T-helper 2 cell treated with Interferon-gamma antibody and Interleukin-4, amounts not matched to agents 5 μg/mL and 100 μg/mL, for 36 hours (primary cell): ENCODE measurements at regions not wholly inside any gene's neighbourhood (a gene's known extent, or its start where the extent isn't known, plus 50 kb on each side); places are given as distances from the start of the nearest gene placed in this dataset.
A peak's percentile ranks its signal among the peaks of the same experiment; 100 is the strongest.

Source experiments
- DNase-seq: peaks from one replicate; pipeline ENCODE4 v3.0.0; 2021; ENCODE audit warnings: low spot score
- H3K27ac Mint-ChIP-seq: one replicate; pipeline ENCODE4 v1.8.0; 2021; ENCODE audit warnings: mild to moderate bottlenecking, mixed read lengths
- H3K27me3 Mint-ChIP-seq: one replicate; pipeline ENCODE4 v1.8.0; 2021; ENCODE audit warnings: low read depth, mixed read lengths
- H3K36me3 Mint-ChIP-seq: one replicate; pipeline ENCODE4 v1.8.0; 2021; ENCODE audit warnings: low read depth, mixed read lengths
- H3K4me1 Mint-ChIP-seq: one replicate; pipeline ENCODE4 v1.8.0; 2021; ENCODE audit warnings: low read depth, mixed read lengths
- H3K4me3 Mint-ChIP-seq: one replicate; pipeline ENCODE4 v1.8.0; 2022; ENCODE audit warnings: mild to moderate bottlenecking, moderate library complexity, mixed read lengths
- H3K9me3 Mint-ChIP-seq: one replicate; pipeline ENCODE4 v1.8.0; 2021; ENCODE audit warnings: mixed read lengths

DNA sequence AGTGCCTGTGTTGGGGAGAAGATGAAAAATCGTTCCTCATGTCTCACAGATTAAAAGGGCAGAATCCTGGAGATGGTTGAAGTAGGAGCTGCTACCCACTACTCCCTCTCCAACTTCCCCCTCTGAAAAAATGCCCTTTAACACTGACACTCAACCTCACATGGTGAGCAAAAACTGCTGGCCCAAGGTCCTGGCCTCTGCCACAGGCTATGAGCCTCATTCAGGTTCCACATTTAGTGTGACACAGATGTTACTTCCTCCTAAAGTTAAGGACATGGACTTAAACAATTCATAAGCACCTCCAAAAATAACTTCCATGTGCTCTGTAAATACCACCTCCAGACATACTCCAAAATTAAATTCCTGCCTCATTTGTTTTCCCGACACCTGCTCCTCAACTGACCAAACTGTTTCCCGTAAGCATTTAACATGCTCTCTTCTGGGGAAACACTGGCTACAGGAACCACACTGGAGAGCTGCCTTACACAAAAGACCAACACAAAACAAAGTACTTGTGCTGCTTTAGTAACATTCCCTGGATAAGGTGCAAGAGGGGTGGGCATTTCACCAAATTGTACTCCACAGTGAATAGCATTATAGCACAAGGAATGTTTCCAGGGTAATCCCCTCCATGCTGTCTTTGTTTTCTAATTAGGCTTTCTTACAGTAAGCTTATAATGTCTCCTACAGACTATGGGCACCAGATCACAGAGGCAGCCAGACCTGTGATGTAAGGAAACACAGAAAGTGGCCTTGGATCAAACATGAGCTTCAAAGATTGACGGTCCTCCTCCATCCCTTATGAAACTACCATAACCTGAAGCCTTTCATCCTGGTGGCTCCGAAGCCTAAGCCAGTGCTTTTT is 57.0 kb downstream of the PHLDA1 start:
- DNase-seq = no peak
- Mint-ChIP-seq H3K36me3 (peaks cover 3% of the 10 kb centered on the region), H3K27me3 (no peaks in the 10 kb centered on the region), H3K27ac (peak overlapping the region; percentile 50), H3K4me3 (no peak overlapping the region), H3K9me3 (peaks cover 5% of the 10 kb centered on the region), H3K4me1 (peaks cover 37% of the 10 kb centered on the region)

DNA sequence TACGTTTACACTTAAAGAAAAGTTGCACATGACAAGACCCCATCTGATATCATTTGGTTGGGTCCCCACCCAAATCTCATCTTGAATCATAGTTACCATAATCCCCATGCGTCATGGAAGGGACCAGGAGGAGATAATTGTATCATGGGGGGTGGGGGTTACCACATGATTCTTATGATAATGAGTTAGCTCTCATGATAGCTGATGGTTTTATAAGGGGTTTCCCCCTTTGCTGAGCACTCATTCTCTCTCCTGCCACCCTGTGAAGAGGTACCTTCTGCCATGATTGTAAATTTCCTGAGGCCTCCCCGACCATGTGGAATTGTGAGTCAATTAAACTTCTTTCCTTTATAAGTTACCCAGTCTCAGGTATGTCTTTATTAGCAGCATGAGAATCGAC is 60.3 kb downstream of the PHLDA1 start:
- Mint-ChIP-seq H3K27ac (no peak overlapping the region), H3K36me3 (peaks cover 3% of the 10 kb centered on the region), H3K27me3 (no peaks in the 10 kb centered on the region), H3K4me1 (peaks cover 12% of the 10 kb centered on the region), H3K9me3 (peaks cover 5% of the 10 kb centered on the region), H3K4me3 (no peak overlapping the region)
- DNase-seq = no peak

DNA sequence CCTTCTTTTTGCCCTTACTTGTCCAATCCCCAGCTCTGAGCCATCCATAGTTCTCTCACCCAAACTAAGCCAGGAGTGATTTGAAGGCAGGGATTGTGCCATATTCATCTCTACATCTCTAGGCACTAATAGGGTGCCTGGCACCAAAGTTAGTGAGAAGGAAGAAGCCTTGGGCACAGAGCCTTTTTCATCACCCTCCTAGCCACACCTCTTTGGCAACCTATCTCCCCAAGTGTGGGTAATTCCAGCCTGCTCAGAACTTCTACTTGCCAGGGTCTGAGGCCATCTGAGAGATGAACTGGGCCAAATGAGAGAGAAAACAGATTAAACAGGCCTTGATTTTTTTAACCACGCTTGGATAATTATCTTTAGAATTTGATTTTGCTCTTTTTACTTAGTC is 61.3 kb downstream of the PHLDA1 start:
- H3K9me3 Mint-ChIP-seq = peaks cover 5% of the 10 kb centered on the region
- no peak overlapping the region for H3K4me3 Mint-ChIP-seq
- no peaks in the 10 kb centered on the region for H3K27me3 Mint-ChIP-seq
- H3K36me3 Mint-ChIP-seq = peaks cover 3% of the 10 kb centered on the region
- no peak overlapping the region for H3K27ac Mint-ChIP-seq
- no peak for DNase-seq
- peaks cover 16% of the 10 kb centered on the region for H3K4me1 Mint-ChIP-seq

DNA sequence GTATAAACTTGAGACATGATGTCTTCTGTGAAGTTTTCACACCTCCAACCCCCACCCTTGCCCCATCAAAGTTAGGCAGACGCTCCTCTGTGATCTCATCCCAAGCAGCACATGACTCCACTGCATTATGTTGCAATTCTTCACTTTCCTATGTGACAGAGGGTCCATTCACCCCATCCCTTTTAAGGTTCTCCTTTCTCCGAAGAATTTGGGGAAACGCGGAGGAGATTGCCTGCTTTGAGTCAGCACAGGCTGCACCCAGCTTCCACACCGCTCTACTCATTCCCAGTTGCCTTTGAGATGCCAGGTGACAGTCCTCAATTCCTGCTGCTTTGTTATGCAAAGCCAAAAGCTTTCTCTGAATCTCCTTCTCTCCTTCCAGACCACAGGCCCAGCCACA is 61.8 kb downstream of the PHLDA1 start:
- H3K27me3 Mint-ChIP-seq = no peaks in the 10 kb centered on the region
- H3K9me3 Mint-ChIP-seq = peaks cover 5% of the 10 kb centered on the region
- peaks cover 3% of the 10 kb centered on the region for H3K36me3 Mint-ChIP-seq
- H3K4me3 Mint-ChIP-seq = no peak overlapping the region
- DNase-seq = no peak
- no peak overlapping the region for H3K27ac Mint-ChIP-seq
- peaks cover 21% of the 10 kb centered on the region for H3K4me1 Mint-ChIP-seq

DNA sequence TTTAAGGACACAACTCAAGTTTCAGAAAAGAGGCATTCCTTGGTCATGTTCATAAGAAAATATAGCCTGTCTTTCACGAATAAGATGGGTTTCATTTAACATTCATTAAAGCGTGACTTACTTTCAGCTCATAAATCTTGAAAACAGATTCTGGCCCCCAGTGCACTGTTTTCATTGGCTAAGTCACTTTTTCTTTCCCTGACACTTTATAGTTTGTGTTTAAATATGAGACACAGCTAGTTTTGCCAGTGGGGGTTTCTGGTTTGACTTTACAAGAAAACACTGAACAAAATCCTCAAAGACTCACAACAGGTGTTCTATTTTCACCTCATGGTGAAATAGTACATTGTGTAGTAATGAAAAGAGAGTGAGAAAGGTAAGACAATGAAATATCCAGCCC is 65.9 kb downstream of the PHLDA1 start:
- H3K4me3 Mint-ChIP-seq = no peak overlapping the region
- no peaks in the 10 kb centered on the region for H3K36me3 Mint-ChIP-seq
- no peak for DNase-seq
- H3K4me1 Mint-ChIP-seq = peaks cover 31% of the 10 kb centered on the region
- no peaks in the 10 kb centered on the region for H3K9me3 Mint-ChIP-seq
- no peaks in the 10 kb centered on the region for H3K27me3 Mint-ChIP-seq
- no peak overlapping the region for H3K27ac Mint-ChIP-seq

DNA sequence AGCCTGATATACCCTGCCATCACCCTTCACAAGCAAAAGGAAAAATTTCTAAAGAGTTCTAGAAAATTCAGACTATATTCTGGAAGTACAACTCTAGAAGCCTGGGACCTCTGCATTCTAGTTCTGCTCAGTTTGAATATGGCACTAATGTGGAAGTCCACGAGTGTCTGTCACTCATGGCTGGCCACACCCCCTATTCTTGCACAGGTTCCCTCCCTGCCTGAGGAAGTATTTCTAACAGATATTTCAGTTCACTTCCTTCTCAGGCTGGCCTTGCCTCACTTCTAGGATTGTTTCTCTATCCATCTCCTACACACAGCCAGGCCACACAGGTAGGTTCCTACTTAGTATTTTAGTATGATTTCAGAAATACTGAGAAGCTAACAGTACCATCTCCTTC is 67.4 kb downstream of the PHLDA1 start:
- peaks cover 37% of the 10 kb centered on the region for H3K4me1 Mint-ChIP-seq
- no peak overlapping the region for H3K4me3 Mint-ChIP-seq
- no peak for DNase-seq
- H3K27me3 Mint-ChIP-seq = no peaks in the 10 kb centered on the region
- no peaks in the 10 kb centered on the region for H3K36me3 Mint-ChIP-seq
- no peaks in the 10 kb centered on the region for H3K9me3 Mint-ChIP-seq
- H3K27ac Mint-ChIP-seq = peak overlapping the region; percentile 23

DNA sequence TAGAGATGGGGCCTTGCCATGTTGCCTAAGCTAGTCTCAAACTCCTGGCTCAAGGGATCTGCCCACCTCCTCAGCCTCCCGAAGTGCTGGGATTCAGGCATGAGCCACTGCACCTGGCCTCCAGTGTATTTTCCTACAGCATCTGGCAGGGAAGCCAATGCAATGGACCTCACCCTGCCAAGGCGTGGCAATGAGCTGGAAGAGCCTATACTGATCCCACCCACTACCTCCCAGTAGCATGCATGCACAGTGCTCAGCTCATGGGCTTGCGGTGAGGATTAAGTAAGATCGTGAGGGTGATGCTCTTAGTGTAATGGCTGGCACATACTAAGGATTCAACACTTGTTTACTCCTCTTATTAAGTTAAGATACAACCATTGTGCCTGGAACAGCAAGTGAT is 69.7 kb downstream of the PHLDA1 start:
- DNase-seq = no peak
- no peak overlapping the region for H3K4me3 Mint-ChIP-seq
- H3K4me1 Mint-ChIP-seq = peaks cover 47% of the 10 kb centered on the region
- H3K27me3 Mint-ChIP-seq = no peaks in the 10 kb centered on the region
- no peaks in the 10 kb centered on the region for H3K9me3 Mint-ChIP-seq
- no peaks in the 10 kb centered on the region for H3K36me3 Mint-ChIP-seq
- H3K27ac Mint-ChIP-seq = no peak overlapping the region

DNA sequence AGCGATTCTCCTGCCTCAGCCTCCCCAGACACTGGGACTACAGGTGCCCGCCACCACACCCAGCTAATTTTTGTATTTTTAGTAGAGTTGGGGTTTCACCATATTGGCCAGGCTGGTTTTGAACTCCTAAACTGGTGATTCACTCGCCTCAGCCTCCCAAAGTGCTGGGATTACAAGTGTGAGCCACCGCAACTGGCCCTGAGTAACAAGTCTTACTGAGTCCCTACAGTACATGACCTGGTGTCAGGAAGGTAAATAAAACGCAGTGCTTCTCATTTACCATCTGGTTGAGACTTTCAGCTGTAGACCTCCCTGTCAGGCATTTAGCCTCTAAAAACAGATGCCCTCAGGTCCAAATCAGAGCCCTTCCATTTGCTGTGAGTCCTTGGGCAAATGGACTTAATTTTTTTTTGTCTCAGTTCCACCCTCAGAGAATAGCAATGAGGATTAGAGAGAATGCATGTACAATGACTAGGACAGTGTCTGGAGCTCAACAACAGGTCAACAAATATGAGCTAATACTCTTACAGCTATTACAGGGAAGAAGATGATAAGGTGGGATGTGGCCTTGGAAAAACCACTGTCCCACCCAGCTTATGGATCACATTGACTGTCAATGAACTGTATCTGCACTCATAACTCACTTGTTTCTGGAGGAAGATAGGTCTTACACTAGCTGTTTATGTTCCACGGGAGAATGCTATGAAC is 70.5 kb downstream of the PHLDA1 start:
- Mint-ChIP-seq H3K4me3 (no peak overlapping the region), H3K9me3 (no peaks in the 10 kb centered on the region), H3K4me1 (peaks cover 46% of the 10 kb centered on the region), H3K27ac (no peak overlapping the region), H3K36me3 (no peaks in the 10 kb centered on the region), H3K27me3 (no peaks in the 10 kb centered on the region)
- no peak for DNase-seq

DNA sequence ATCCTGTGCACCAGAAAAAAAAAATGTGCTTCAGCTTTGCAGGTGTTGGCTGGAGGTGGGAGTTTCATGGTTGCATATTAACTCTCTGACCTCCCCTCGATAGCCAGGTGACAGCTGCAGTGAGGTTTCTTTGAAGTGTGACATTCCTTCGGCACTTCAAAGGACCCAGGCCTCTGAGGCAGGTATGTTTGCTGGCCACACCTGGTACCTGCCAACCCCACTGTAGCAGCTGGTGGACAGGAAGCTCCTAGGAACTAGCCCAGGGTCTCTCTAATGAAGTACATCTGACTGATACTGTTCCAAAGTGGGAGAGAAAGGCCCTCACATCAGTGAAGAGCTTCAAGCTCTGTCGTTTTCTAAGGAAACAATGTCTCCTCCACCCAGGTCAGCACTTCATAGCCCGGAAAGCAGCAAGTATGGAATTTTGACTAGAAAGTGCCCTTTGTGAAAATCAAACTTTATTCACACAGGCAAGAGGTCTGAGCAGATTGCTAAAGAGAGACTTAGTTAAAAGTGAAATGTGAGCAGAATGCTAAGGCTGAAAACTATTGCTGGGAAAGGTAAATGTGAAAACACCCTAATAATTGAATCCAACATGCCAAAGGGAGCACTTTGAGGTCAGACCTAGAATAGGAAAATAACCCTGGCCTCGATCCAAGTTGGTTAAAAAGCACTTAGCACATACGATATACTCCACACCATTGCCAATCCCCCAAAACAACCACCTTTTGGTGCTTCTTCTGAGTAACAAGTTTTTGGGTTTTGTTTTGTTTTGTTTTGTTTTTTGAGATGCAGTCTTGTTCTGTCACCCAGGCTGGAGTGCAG is 71.3 kb downstream of the PHLDA1 start:
- Mint-ChIP-seq H3K4me3 (no peak overlapping the region), H3K36me3 (no peaks in the 10 kb centered on the region), H3K4me1 (peaks cover 39% of the 10 kb centered on the region), H3K9me3 (no peaks in the 10 kb centered on the region), H3K27me3 (no peaks in the 10 kb centered on the region), H3K27ac (no peak overlapping the region)
- DNase-seq = no peak

DNA sequence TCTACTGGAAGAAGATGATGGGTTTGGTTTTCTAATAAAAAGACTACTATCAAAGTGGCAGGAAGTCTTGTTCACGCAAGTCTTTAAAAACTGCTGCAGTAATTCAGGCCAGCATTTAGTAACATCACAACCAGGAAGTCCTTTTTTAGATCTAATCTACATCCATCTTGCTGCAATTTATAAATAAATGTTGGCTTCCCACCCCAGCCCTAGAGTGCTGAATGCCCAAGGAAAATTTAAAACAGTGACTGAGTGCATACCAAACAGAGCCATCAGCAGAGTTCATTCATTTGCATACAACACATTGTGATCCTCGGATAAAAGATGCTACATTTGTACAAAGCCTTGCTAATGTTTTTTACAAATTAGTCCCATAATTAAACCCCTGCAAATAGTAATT is 72.1 kb downstream of the PHLDA1 start:
- Mint-ChIP-seq H3K36me3 (no peaks in the 10 kb centered on the region), H3K27me3 (no peaks in the 10 kb centered on the region), H3K9me3 (no peaks in the 10 kb centered on the region), H3K4me1 (peaks cover 34% of the 10 kb centered on the region), H3K4me3 (peak overlapping the region; percentile 52), H3K27ac (peak overlapping the region; percentile 80)
- no peak for DNase-seq

DNA sequence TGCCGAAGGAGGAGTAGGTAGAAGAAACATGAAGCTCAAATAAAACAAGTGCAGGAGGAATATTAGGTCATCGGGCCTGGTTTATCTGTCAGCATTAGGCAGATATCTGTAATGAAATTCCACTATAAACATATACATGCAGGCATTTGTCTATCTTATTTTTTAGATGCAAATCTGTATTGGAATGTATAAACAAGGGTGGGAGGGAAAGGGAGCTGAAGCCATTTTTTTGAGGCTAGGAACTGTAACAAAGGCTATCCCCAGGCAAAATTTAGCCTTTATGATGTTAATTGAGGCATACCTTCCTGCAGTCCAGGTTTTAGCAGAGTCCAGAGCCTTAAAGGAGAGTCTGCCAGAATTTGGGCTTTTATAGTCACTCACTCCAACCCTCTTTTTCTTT is 72.5 kb downstream of the PHLDA1 start:
- no peaks in the 10 kb centered on the region for H3K9me3 Mint-ChIP-seq
- H3K27me3 Mint-ChIP-seq = no peaks in the 10 kb centered on the region
- DNase-seq = no peak
- H3K27ac Mint-ChIP-seq = peak overlapping the region; percentile 80
- H3K4me3 Mint-ChIP-seq = peak overlapping the region; percentile 52
- peaks cover 32% of the 10 kb centered on the region for H3K4me1 Mint-ChIP-seq
- H3K36me3 Mint-ChIP-seq = no peaks in the 10 kb centered on the region

DNA sequence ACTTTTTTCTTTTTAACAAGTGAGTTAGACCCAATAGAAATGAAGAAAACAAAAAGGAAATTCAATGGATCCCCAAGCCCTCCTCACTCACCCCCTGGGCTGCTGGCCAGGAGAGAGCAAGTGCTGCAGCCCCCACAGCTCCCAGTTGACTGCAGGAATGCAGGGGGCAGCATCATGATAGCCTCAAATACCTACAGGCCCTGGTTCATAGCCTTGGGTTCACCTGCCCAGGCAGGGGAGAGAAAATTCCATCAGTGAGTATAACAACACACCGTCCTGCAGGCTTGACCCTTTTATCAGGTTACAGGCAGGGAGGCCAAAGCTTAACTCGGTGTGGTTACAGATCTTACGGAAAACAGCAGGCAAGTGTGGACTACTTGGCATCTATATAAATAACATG is 76.3 kb downstream of the PHLDA1 start:
- Mint-ChIP-seq H3K27me3 (no peaks in the 10 kb centered on the region), H3K9me3 (no peaks in the 10 kb centered on the region), H3K27ac (no peak overlapping the region), H3K4me3 (no peak overlapping the region), H3K4me1 (peaks cover 31% of the 10 kb centered on the region), H3K36me3 (no peaks in the 10 kb centered on the region)
- no peak for DNase-seq

DNA sequence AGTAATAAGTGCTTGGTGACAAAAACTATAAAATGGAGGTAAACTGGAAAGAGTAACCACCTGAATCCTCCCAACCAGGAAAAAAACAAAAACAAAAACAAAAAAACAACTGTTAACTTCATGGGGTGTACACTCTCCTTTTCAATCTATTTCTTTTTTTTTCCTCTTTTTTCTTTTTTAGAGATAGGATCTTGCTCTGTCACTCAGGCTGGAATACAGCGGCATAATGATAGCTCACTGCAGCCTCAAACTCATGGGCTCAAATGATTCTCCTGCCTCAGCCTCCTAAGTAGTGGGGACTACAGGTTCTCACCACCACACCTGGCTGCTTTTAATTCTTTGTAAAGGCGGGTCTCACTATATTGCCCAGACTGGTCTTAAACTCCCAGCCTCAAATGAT is 76.8 kb downstream of the PHLDA1 start:
- Mint-ChIP-seq H3K4me3 (no peak overlapping the region), H3K27me3 (no peaks in the 10 kb centered on the region), H3K27ac (no peak overlapping the region), H3K9me3 (no peaks in the 10 kb centered on the region), H3K36me3 (no peaks in the 10 kb centered on the region), H3K4me1 (peaks cover 26% of the 10 kb centered on the region)
- DNase-seq = no peak

DNA sequence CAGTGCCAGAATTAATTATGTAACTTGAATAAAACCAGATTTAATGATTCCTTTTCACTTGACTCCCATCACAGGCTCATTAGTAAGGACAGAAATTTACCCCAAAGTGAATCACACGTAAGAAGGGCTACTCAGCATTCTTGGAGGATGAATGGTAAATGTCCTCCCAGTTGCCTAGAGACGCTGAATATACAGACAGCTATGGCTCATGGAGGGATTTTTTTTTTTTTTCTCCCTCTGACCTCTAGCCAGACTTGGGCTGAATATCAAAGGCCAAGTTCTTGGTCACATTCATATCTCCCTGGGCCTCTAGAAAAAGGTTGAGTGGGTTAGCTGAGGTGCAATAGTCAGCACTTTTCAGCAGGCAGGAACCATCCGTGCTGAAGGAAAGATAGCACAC is 77.5 kb downstream of the PHLDA1 start:
- H3K27me3 Mint-ChIP-seq = no peaks in the 10 kb centered on the region
- no peaks in the 10 kb centered on the region for H3K9me3 Mint-ChIP-seq
- peaks cover 19% of the 10 kb centered on the region for H3K4me1 Mint-ChIP-seq
- no peak overlapping the region for H3K27ac Mint-ChIP-seq
- H3K36me3 Mint-ChIP-seq = no peaks in the 10 kb centered on the region
- no peak overlapping the region for H3K4me3 Mint-ChIP-seq
- DNase-seq = no peak
